ENCODE measurements at regions not wholly inside any gene's neighbourhood (a gene's known extent, or its start where the extent isn't known, plus 50 kb on each side); places are given as distances from the start of the nearest gene placed in this dataset.

- no peak for TF ChIP-seq CTCF (conservative IDR thresholded peaks at IDR 0.05 in 1 of 2, IDR thresholded peaks at IDR 0.05 in 1 of 2; ENCODE audit: extremely low read depth in 1 of 2, insufficient read depth in 1 of 2, low read depth in 1 of 2, low read length in 2 of 2)
- no peak for TF ChIP-seq EZH2 (IDR thresholded peaks at IDR 0.05; ENCODE audit: borderline replicate concordance, low read length)
Observed at GRCh38 chr6:4189249-4189648, 53.9 kb upstream of the ECI2 start.
